ENCODE measurements at regions not wholly inside any gene's neighbourhood (a gene's known extent, or its start where the extent isn't known, plus 50 kb on each side); places are given as distances from the start of the nearest gene placed in this dataset.

DNA sequence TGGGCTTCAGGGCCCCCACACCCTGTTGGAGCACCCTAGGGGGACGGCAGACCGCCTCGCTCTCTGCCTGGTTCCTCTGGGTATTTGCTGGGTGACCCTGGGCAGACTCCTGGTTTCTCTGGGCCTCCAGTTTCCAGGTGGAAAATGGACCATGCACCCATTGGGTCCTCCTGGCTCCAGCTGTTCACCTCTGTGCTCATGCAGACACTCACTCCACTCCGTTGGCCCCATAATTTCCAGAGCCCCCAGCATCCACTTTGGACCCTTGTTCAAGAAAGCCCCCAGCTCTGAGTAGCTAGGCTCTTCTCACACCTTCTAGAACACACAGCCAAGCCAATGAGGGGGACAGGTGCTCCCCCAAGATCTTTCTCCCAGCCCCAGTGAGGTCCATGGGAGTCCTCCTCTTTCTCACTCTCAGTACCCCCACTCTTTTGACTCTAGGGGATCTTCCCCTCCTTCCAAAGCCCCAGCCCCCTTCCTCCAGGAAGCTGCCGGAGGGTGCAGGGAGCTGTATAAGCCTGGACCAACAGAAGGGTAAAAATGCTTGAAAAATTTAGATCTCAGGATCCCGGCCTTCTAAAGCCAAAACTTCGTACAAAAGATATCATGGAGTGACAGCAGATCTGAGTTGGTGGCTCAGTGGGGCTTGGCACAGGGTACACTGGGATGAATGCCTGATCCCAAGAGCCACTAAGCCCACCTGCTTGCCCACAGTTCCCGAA is 174.8 kb upstream of the RTL1 start:
- TF ChIP-seq, protein P1, sequence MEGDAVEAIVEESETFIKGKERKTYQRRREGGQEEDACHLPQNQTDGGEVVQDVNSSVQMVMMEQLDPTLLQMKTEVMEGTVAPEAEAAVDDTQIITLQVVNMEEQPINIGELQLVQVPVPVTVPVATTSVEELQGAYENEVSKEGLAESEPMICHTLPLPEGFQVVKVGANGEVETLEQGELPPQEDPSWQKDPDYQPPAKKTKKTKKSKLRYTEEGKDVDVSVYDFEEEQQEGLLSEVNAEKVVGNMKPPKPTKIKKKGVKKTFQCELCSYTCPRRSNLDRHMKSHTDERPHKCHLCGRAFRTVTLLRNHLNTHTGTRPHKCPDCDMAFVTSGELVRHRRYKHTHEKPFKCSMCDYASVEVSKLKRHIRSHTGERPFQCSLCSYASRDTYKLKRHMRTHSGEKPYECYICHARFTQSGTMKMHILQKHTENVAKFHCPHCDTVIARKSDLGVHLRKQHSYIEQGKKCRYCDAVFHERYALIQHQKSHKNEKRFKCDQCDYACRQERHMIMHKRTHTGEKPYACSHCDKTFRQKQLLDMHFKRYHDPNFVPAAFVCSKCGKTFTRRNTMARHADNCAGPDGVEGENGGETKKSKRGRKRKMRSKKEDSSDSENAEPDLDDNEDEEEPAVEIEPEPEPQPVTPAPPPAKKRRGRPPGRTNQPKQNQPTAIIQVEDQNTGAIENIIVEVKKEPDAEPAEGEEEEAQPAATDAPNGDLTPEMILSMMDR (IDR thresholded peaks at IDR 0.05), result no peak
- TF ChIP-seq POLR2AphosphoS5 (IDR thresholded peaks at IDR 0.05) (no peak), POLR2A (IDR thresholded peaks at IDR 0.05) (no peak), EP300 (IDR thresholded peaks at IDR 0.05) (no peak)
